B cell (primary cell): ENCODE measurements at regions not wholly inside any gene's neighbourhood (a gene's known extent, or its start where the extent isn't known, plus 50 kb on each side); places are given as distances from the start of the nearest gene placed in this dataset.

ENCODE experiments used
- ATAC-seq: fragments of 200-7000 bp; cut with Tn5 transposase; one replicate; pipeline ENCODE4 v1.10.0; 2021; ENCODE audit warnings: low read depth, mild to moderate bottlenecking, moderate number of reproducible peaks, moderate library complexity
- CTCF ChIA-PET: fragments of 350-600 bp; sonication (Branson Sonifier 250); formaldehyde crosslinking; loops from one replicate; lab custom pipeline; 2021; ENCODE audit warnings: antibody characterized with exemption, inconsistent platforms; lab: Charles Lee
- POLR2A ChIA-PET: fragments of 350-600 bp; sonication (Branson Sonifier 250); formaldehyde crosslinking; loops from one replicate; lab custom pipeline; 2021; ENCODE audit warnings: antibody characterized with exemption; lab: Charles Lee
- DNase-seq: peaks from one replicate; pipeline ENCODE4 v3.0.0; 2013
- H2AFZ ChIP-seq: 2 replicates; pipeline ENCODE4 v1.6.1; 2012; ENCODE audit warnings: mild to moderate bottlenecking, low read depth, low read length; ENCODE audit not compliant: insufficient read depth, poor library complexity, severe bottlenecking
- H3K27ac ChIP-seq, 2 donors: 1 replicate in 1 of 2; 2 replicates in 1 of 2; pipeline ENCODE4 v1.5.1; 2012 to 2013; ENCODE audit warnings: low read length in 2 of 2, mild to moderate bottlenecking in 2 of 2, moderate library complexity in 1 of 2
- H3K27me3 ChIP-seq, 4 experiments: fragments of 200-600 bp in 1 of 4; sonication (generic) in 1 of 4; replicated peaks in 1 of 4; 1 replicate in 2 of 4; 2 replicates in 2 of 4; pipeline versions ENCODE4 v1.6.1 to v1.7.0; 2013 to 2016; ENCODE audit warnings: low read length in 3 of 4, mild to moderate bottlenecking in 2 of 4, mixed read lengths in 1 of 4, moderate library complexity in 1 of 4; ENCODE audit not compliant: insufficient read depth in 4 of 4, control insufficient read depth in 3 of 4; ENCODE audit errors: control extremely low read depth in 1 of 4
- H3K36me3 ChIP-seq, 2 experiments: replicated peaks in 1 of 2; 1 replicate in 1 of 2; 2 replicates in 1 of 2; pipeline versions ENCODE4 v1.6.1 to v1.7.1; 2013; ENCODE audit warnings: low read length in 1 of 2; ENCODE audit not compliant: insufficient read depth in 2 of 2, control insufficient read depth in 1 of 2; ENCODE audit errors: control extremely low read depth in 1 of 2, extremely low read depth in 1 of 2
- H3K4me1 ChIP-seq, 2 donors: fragments of 200-600 bp in 1 of 2; sonication (generic) in 1 of 2; 1 replicate in 1 of 2; 2 replicates in 1 of 2; pipeline versions ENCODE4 v1.5.1 to v1.6.1; 2013 to 2017; ENCODE audit warnings: low read length in 2 of 2; ENCODE audit not compliant: control insufficient read depth in 2 of 2, insufficient read depth in 2 of 2
- H3K4me2 ChIP-seq: replicated peaks from 2 replicates; pipeline ENCODE3; 2012; ENCODE audit warnings: mild to moderate bottlenecking, low read depth, low read length; ENCODE audit not compliant: poor library complexity, severe bottlenecking
- H3K4me3 ChIP-seq, 5 experiments: fragments of 200-600 bp in 1 of 5; sonication (generic) in 1 of 5; 1 replicate in 3 of 5; 2 replicates in 2 of 5; pipeline versions ENCODE4 v1.5.1 to v1.7.0; 2011 to 2016; ENCODE audit warnings: low read length in 4 of 5, mild to moderate bottlenecking in 4 of 5, low read depth in 2 of 5, control low read depth in 1 of 5, moderate library complexity in 1 of 5; ENCODE audit not compliant: insufficient read depth in 1 of 5; ENCODE audit errors: control extremely low read depth in 1 of 5, extremely low read depth in 1 of 5
- H3K79me2 ChIP-seq: fragments of 200-600 bp; sonication (generic); one replicate; pipeline ENCODE4 v1.6.0; 2016; ENCODE audit warnings: low read length; ENCODE audit not compliant: control insufficient read depth, insufficient read depth
- H3K9ac ChIP-seq: fragments of 200-600 bp; sonication (generic); 2 replicates; pipeline ENCODE4 v1.6.1; 2017; ENCODE audit warnings: mild to moderate bottlenecking, low read length, moderate library complexity
- H3K9me3 ChIP-seq, 3 donors: one replicate each; pipeline versions ENCODE4 v1.6.1 to v1.7.1; 2013; ENCODE audit warnings: low read length in 2 of 3; ENCODE audit not compliant: control insufficient read depth in 2 of 3, insufficient read depth in 1 of 3; ENCODE audit errors: control extremely low read depth in 1 of 3
- H4K20me1 ChIP-seq: 2 replicates; pipeline ENCODE4 v1.6.0; 2012; ENCODE audit warnings: mild to moderate bottlenecking, low read length; ENCODE audit not compliant: insufficient read depth, control insufficient read depth, poor library complexity, severe bottlenecking
- H3K27ac Mint-ChIP-seq: one replicate; pipeline ENCODE4 v1.8.0; 2021; ENCODE audit warnings: mixed read lengths
- H3K27me3 Mint-ChIP-seq: one replicate; pipeline ENCODE4 v1.8.0; 2021; ENCODE audit warnings: mixed read lengths
- H3K4me1 Mint-ChIP-seq: one replicate; pipeline ENCODE4 v1.8.0; 2021; ENCODE audit warnings: mixed read lengths
- H3K4me3 Mint-ChIP-seq: one replicate; pipeline ENCODE4 v1.8.0; 2021; ENCODE audit warnings: mixed read lengths
- H3K9me3 Mint-ChIP-seq: one replicate; pipeline ENCODE4 v1.8.0; 2022; ENCODE audit warnings: mixed read lengths; ENCODE audit not compliant: insufficient read depth
- CTCF ChIP-seq: fragments of 200-600 bp; IDR thresholded peaks from one replicate; pipeline ENCODE4 v1.8.0; 2022; ENCODE audit warnings: antibody characterized with exemption, mild to moderate bottlenecking
- EZH2 ChIP-seq: IDR thresholded peaks from 2 replicates; pipeline ENCODE4 v1.6.1; 2012; ENCODE audit warnings: borderline replicate concordance, low read depth, mild to moderate bottlenecking, moderate library complexity, low read length; ENCODE audit not compliant: insufficient read depth, poor library complexity, severe bottlenecking
- WGBS: methylation state at CpG from one replicate; pipeline ENCODE4 v1.1.5; 2013; ENCODE audit warnings: missing lambda C conversion rate; ENCODE audit not compliant: insufficient coverage; 5-methylcytosine and 5-hydroxymethylcytosine counted together
- intact Hi-C: fragments of 100-400 bp; cut with micrococcal nuclease; formaldehyde crosslinking; loops from one replicate; pipeline ENCODE4 v1.10.0; 2022

- Histone ChIP-seq H3K4me1 (no peaks in the 10 kb centered on the region), H3K27me3 (no peaks in the 10 kb centered on the region), H3K9me3 (peaks cover 0 to 15% (median 0%) of the 10 kb centered on the region in 3 donors), H3K27ac (no peak overlapping the region), H3K4me2 (no peak overlapping the region), H3K4me3 (no peak overlapping the region), H3K9ac (no peak overlapping the region), H3K36me3 (no peaks in the 10 kb centered on the region), H4K20me1 (no peaks in the 10 kb centered on the region), H2AFZ (no peak overlapping the region), H3K79me2 (no peaks in the 10 kb centered on the region)
- 63% methylated on average over 1 of the region's 1 CpG for WGBS
- ChIA-PET CTCF (no interaction called here), POLR2A (no interaction called here)
- H3K9me3 Mint-ChIP-seq: no peaks in the 10 kb centered on the region
- H3K27ac Mint-ChIP-seq: no peak overlapping the region
- TF ChIP-seq EZH2 (no peak), CTCF (no peak)
- DNase-seq (no peak), ATAC-seq (no peak)
- H3K27me3 Mint-ChIP-seq: no peaks in the 10 kb centered on the region
- intact Hi-C loops: no loop called here
- no peaks in the 10 kb centered on the region for H3K4me1 Mint-ChIP-seq
- H3K4me3 Mint-ChIP-seq: no peak overlapping the region
These were observed 833.6 kb downstream of the FLRT2 start for GRCh38 chr14:86363576-86363975.

- no peaks in the 10 kb centered on the region for H3K4me1 Mint-ChIP-seq
- H3K27me3 Mint-ChIP-seq: no peaks in the 10 kb centered on the region
- ChIA-PET CTCF (no interaction called here), POLR2A (no interaction called here)
- H3K4me3 Mint-ChIP-seq: no peak overlapping the region
- Histone ChIP-seq H3K36me3 (no peaks in the 10 kb centered on the region), H3K9me3 (peaks cover 0 to 15% (median 0%) of the 10 kb centered on the region in 3 donors), H3K27ac (no peak overlapping the region), H2AFZ (no peak overlapping the region), H3K4me2 (no peak overlapping the region), H4K20me1 (no peaks in the 10 kb centered on the region), H3K9ac (no peak overlapping the region), H3K4me3 (no peak overlapping the region), H3K79me2 (no peaks in the 10 kb centered on the region), H3K4me1 (no peaks in the 10 kb centered on the region), H3K27me3 (no peaks in the 10 kb centered on the region)
- no peaks in the 10 kb centered on the region for H3K9me3 Mint-ChIP-seq
- TF ChIP-seq EZH2: no peak
- TF ChIP-seq CTCF: no peak
- DNase-seq: no peak
- intact Hi-C loops: no loop called here
- no peak overlapping the region for H3K27ac Mint-ChIP-seq
- no peak for ATAC-seq
- 84% methylated on average over 2 of the region's 4 CpGs for WGBS
These were observed 833.1 kb downstream of the FLRT2 start for GRCh38 chr14:86363047-86363446.
